Motor neuron (in vitro differentiated cells): ENCODE measurements at regions not wholly inside any gene's neighbourhood (a gene's known extent, or its start where the extent isn't known, plus 50 kb on each side); places are given as distances from the start of the nearest gene placed in this dataset.

Source experiments
- ATAC-seq, 8 experiments: fragments of 200-7000 bp; cut with Tn5 transposase; replicated peaks in 6 of 8; 2 replicates each; pipeline ENCODE4 v1.8.0; 2021; ENCODE audit warnings: mild to moderate bottlenecking in 8 of 8, moderate library complexity in 8 of 8
- H3K27ac ChIP-seq, 2 donors: fragments of 250-450 bp; sonication (Bioruptor Pico); 2 replicates each; pipeline ENCODE4 v1.9.0; 2021; ENCODE audit warnings: antibody characterized with exemption in 2 of 2, mild to moderate bottlenecking in 2 of 2, moderate library complexity in 1 of 2
- H3K4me1 ChIP-seq, 2 donors: fragments of 250-450 bp; sonication (Bioruptor Pico); replicated peaks in 1 of 2; 2 replicates each; pipeline ENCODE4 v1.6.1; 2021; ENCODE audit warnings: antibody characterized with exemption in 2 of 2, mild to moderate bottlenecking in 2 of 2, moderate library complexity in 1 of 2
- H3K4me3 ChIP-seq, 5 donors: fragments of 250-450 bp; sonication (Bioruptor Pico); 2 replicates each; pipeline ENCODE4 v1.9.0; 2021; ENCODE audit warnings: antibody characterized with exemption in 5 of 5, mild to moderate bottlenecking in 5 of 5, moderate library complexity in 4 of 5
- WGBS, 10 experiments: fragments of 450-650 bp; shearing (Covaris generic); methylation state at CpG; one replicate each; pipeline ENCODE4 v1.0.0; 2022; 5-methylcytosine and 5-hydroxymethylcytosine counted together
- in situ Hi-C, 9 experiments: fragments of 400-800 bp; cut with MboI; loops; one replicate each; pipeline ENCODE4 v1.15.0; 2021; ENCODE audit warnings: low sequenced_read_pairs in 9 of 9, low pct_unique_long_range_greater_than_20kb in 2 of 9; ENCODE audit not compliant: unreplicated experiment in 9 of 9

- WGBS, 10 experiments = 81 to 100% (median 100%) methylated on average over 1 to 9 of the region's 31 CpGs; no CpG with 5 or more reads in 5 of the 10 experiments
- in situ Hi-C loops = no loop called here
- H3K4me3 ChIP-seq = no peak overlapping the region
These were observed 81.7 kb downstream of the SIK1 start for GRCh38 chr21:43345046-43345745.

GRCh38 chr21:43343992-43344886 lies 82.7 kb downstream of the SIK1 start:
- ATAC-seq = peak in 1 of 8 experiments; percentile 11
- Histone ChIP-seq H3K4me3 (no peak overlapping the region), H3K4me1 (peaks cover 48 to 52% of the 10 kb centered on the region in 2 donors), H3K27ac (no peak overlapping the region)
- WGBS, 10 experiments = 81 to 100% (median 93%) methylated on average over 1 to 5 of the region's 37 CpGs; no CpG with 5 or more reads in 6 of the 10 experiments
- in situ Hi-C loops = no loop called here

More at GRCh38 chr21:43345046-43345745, 81.7 kb downstream of the SIK1 start:
- H3K4me1 ChIP-seq = peaks cover 48 to 52% of the 10 kb centered on the region in 2 donors
- no peak for ATAC-seq
- H3K27ac ChIP-seq = peak overlapping the region in 1 of 2 donors; percentile 73

- Histone ChIP-seq H3K4me1 (peaks cover 48 to 52% of the 10 kb centered on the region in 2 donors), H3K27ac (peak overlapping the region in 1 of 2 donors; percentile 42), H3K4me3 (no peak overlapping the region)
- peak in 6 of 8 experiments; percentile 5 to 39 (median 18) for ATAC-seq
- 79 to 95% (median 91%) methylated on average over 2 to 10 of the region's 26 CpGs; no CpG with 5 or more reads in 6 of the 10 experiments for WGBS, 10 experiments
- in situ Hi-C loops = no loop called here
These were observed 83.6 kb downstream of the SIK1 start for GRCh38 chr21:43343095-43343991.

- in situ Hi-C loops = no loop called here
- ATAC-seq = no peak
- 92 to 100% (median 100%) methylated on average over 1 to 12 of the region's 17 CpGs; no CpG with 5 or more reads in 3 of the 10 experiments for WGBS, 10 experiments
- Histone ChIP-seq H3K4me1 (peaks cover 48 to 52% of the 10 kb centered on the region in 2 donors), H3K27ac (peak overlapping the region in 1 of 2 donors; percentile 42), H3K4me3 (no peak overlapping the region)
These were observed 84.5 kb downstream of the SIK1 start for GRCh38 chr21:43342301-43342881.

GRCh38 chr21:43341378-43342161 lies 85.4 kb downstream of the SIK1 start:
- peak overlapping the region in 1 of 2 donors; percentile 8 for H3K27ac ChIP-seq
- peaks cover 46 to 48% of the 10 kb centered on the region in 2 donors for H3K4me1 ChIP-seq
- WGBS, 10 experiments = 80 to 97% (median 80%) methylated on average over 1 to 11 of the region's 25 CpGs; no CpG with 5 or more reads in 6 of the 10 experiments
- ATAC-seq = peak in 4 of 8 experiments; percentile 1 to 51 (median 30)
- no peak overlapping the region for H3K4me3 ChIP-seq
- in situ Hi-C loops = no loop called here

- ATAC-seq = peak; percentile 40 to 99 (median 63)
- H3K27ac ChIP-seq = peak overlapping the region in 1 of 2 donors; percentile 8
- WGBS, 10 experiments = 44 to 87% (median 78%) methylated on average over 3 to 7 of the region's 29 CpGs; no CpG with 5 or more reads in 6 of the 10 experiments
- H3K4me3 ChIP-seq = no peak overlapping the region
- in situ Hi-C loops = no loop called here
- H3K4me1 ChIP-seq = peaks cover 38 to 40% of the 10 kb centered on the region in 2 donors
These were observed 86.2 kb downstream of the SIK1 start for GRCh38 chr21:43340491-43341377.

GRCh38 chr21:43339668-43340067 lies 87.3 kb downstream of the SIK1 start:
- 92 to 100% (median 100%) methylated on average over 2 to 7 of the region's 16 CpGs; no CpG with 5 or more reads in 7 of the 10 experiments for WGBS, 10 experiments
- in situ Hi-C loops = no loop called here
- Histone ChIP-seq H3K27ac (no peak overlapping the region), H3K4me1 (peaks cover 29 to 33% of the 10 kb centered on the region in 2 donors), H3K4me3 (no peak overlapping the region)
- ATAC-seq = peak in 1 of 8 experiments; percentile 13

GRCh38 chr21:43338951-43339350 lies 88.0 kb downstream of the SIK1 start:
- in situ Hi-C loops = no loop called here
- WGBS, 10 experiments = 8 to 75% (median 67%) methylated on average over 1 to 2 of the region's 5 CpGs; no CpG with 5 or more reads in 5 of the 10 experiments

GRCh38 chr21:43337901-43338655 lies 88.9 kb downstream of the SIK1 start:
- 70 to 100% (median 92%) methylated on average over 1 to 3 of the region's 18 CpGs; no CpG with 5 or more reads in 4 of the 10 experiments for WGBS, 10 experiments

More at GRCh38 chr21:43338951-43339350, 88.0 kb downstream of the SIK1 start:
- no peak overlapping the region for H3K27ac ChIP-seq
- H3K4me3 ChIP-seq = no peak overlapping the region
- no peak for ATAC-seq
- peaks cover 29 to 30% of the 10 kb centered on the region in 2 donors for H3K4me1 ChIP-seq

GRCh38 chr21:43335119-43335518 lies 91.8 kb downstream of the SIK1 start:
- H3K4me3 ChIP-seq = no peak overlapping the region
- peaks cover 25 to 35% of the 10 kb centered on the region in 2 donors for H3K4me1 ChIP-seq
- no peak for ATAC-seq
- in situ Hi-C loops = no loop called here
- 67 to 100% (median 89%) methylated on average over 1 to 6 of the region's 10 CpGs; no CpG with 5 or more reads in 2 of the 10 experiments for WGBS, 10 experiments
- H3K27ac ChIP-seq = no peak overlapping the region

More at GRCh38 chr21:43337901-43338655, 88.9 kb downstream of the SIK1 start:
- H3K27ac ChIP-seq = no peak overlapping the region
- peaks cover 29 to 36% of the 10 kb centered on the region in 2 donors for H3K4me1 ChIP-seq
- ATAC-seq = no peak
- H3K4me3 ChIP-seq = no peak overlapping the region
- in situ Hi-C loops = no loop called here
